HUES48 (cell line): ENCODE measurements at regions not wholly inside any gene's neighbourhood (a gene's known extent, or its start where the extent isn't known, plus 50 kb on each side); places are given as distances from the start of the nearest gene placed in this dataset.

ENCODE experiments used
- H3K27ac ChIP-seq: one replicate; pipeline ENCODE4 v1.7.0; 2013; ENCODE audit warnings: low read depth, low read length, inconsistent platforms
- H3K27me3 ChIP-seq: 2 replicates; pipeline ENCODE4 v1.6.1; 2013; ENCODE audit warnings: mild to moderate bottlenecking, low read length; ENCODE audit not compliant: control insufficient read depth, insufficient read depth
- H3K36me3 ChIP-seq: 2 replicates; pipeline ENCODE4 v1.6.1; 2013; ENCODE audit warnings: low read length; ENCODE audit not compliant: control insufficient read depth, insufficient read depth
- H3K4me1 ChIP-seq: 2 replicates; pipeline ENCODE4 v1.6.1; 2013; ENCODE audit warnings: mild to moderate bottlenecking, low read length; ENCODE audit not compliant: control insufficient read depth, insufficient read depth
- H3K4me3 ChIP-seq: 2 replicates; pipeline ENCODE4 v1.5.1; 2013; ENCODE audit warnings: mild to moderate bottlenecking, low read depth, low read length
- H3K9ac ChIP-seq: 2 replicates; pipeline ENCODE4 v1.6.1; 2013; ENCODE audit warnings: mild to moderate bottlenecking, low read depth, low read length, moderate library complexity
- H3K9me3 ChIP-seq: 2 replicates; pipeline ENCODE4 v1.6.1; 2013; ENCODE audit warnings: low read length; ENCODE audit not compliant: control insufficient read depth, insufficient read depth

DNA sequence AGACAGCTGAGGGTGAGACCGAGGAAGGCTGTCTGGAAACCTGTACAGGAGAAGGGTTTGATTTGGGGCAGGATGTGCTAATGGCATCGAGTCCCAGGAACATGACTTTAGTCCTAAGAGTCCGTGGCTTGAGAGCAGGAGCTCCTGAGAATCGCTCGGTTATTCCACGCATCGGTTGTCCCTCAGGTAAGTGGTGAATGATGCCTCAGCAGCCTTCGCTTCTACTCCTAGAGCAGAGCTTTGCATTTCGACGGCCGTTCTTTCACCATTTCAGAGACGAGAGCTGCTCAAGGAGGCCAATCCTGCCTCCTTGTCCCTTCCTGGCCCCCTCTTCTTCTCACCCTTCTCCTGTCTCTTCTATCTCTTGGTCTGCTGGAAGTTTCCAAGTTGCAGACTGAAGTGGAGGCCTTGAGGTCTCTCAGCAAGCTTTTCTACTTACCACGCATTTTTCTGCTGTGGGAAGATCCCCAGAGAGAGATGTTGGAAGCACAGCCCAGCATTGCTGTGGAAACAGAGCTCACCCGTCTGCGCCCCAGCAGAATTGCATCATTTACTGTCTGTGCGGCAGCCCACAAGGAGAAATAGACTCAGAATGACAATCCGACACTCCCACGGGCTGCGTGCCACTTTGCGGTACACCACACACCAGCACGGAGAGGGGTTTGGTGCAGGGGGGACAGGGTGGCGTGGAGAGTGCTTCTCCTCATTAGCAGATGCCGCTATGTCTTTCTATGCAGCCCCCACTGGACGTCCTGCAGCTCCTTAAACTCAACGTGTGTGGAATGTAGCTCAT is 270.7 kb upstream of the C1orf174 start:
- Histone ChIP-seq H3K9me3 (peaks cover 40% of the 10 kb centered on the region), H3K36me3 (no peaks in the 10 kb centered on the region), H3K9ac (no peak overlapping the region), H3K4me1 (no peaks in the 10 kb centered on the region), H3K4me3 (no peak overlapping the region), H3K27me3 (no peaks in the 10 kb centered on the region), H3K27ac (no peak overlapping the region)

DNA sequence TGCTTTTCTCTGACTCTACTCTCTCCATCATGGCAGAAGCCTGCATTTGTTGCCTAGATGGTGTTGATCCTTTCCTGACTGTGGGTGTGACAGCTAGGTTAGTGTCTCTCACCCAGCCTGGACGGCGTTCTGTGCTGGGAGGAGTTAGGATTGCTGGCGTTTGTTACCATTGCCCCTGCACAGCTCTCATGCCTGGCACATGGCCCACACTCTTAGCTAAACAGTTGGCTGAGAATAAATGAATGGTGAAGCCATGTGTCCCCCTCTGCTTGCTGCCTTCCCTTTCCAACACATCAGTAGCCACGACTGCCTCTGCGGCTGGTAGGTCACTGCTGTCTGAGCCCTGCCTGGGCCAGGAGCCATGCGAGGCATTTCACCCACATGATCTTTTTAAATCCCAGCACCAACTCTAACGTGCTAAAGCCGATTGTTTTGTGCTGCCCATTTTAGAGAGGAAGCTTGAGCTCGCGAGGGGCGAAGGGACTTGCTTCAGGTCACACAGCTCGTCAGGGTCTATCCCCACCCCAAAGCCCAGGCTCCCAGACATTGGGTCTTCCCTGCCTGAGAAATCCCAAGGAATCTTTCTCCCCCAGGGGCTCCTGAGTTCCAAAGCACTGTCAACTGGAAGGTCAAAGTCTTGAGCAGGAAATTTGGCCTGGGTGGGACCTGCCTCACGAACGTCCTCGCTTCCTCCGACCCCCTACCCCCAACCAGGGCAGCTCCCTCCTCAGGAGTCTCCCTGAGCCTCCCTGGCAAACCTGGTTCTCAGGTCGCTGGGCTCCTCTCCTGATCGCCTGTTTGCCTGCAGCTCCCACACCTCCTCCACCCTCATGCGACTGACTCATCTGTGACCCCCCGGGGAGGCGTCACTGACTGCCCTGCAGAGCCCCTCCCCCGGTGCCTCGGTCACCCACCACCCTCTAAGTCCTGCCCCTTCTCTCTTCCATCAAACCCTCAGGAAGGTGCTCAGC is 271.7 kb upstream of the C1orf174 start:
- no peaks in the 10 kb centered on the region for H3K36me3 ChIP-seq
- H3K4me1 ChIP-seq, result no peaks in the 10 kb centered on the region
- H3K27me3 ChIP-seq, result no peaks in the 10 kb centered on the region
- H3K9me3 ChIP-seq, result peaks cover 45% of the 10 kb centered on the region
- H3K27ac ChIP-seq, result no peak overlapping the region
- H3K9ac ChIP-seq, result no peak overlapping the region
- H3K4me3 ChIP-seq, result no peak overlapping the region

DNA sequence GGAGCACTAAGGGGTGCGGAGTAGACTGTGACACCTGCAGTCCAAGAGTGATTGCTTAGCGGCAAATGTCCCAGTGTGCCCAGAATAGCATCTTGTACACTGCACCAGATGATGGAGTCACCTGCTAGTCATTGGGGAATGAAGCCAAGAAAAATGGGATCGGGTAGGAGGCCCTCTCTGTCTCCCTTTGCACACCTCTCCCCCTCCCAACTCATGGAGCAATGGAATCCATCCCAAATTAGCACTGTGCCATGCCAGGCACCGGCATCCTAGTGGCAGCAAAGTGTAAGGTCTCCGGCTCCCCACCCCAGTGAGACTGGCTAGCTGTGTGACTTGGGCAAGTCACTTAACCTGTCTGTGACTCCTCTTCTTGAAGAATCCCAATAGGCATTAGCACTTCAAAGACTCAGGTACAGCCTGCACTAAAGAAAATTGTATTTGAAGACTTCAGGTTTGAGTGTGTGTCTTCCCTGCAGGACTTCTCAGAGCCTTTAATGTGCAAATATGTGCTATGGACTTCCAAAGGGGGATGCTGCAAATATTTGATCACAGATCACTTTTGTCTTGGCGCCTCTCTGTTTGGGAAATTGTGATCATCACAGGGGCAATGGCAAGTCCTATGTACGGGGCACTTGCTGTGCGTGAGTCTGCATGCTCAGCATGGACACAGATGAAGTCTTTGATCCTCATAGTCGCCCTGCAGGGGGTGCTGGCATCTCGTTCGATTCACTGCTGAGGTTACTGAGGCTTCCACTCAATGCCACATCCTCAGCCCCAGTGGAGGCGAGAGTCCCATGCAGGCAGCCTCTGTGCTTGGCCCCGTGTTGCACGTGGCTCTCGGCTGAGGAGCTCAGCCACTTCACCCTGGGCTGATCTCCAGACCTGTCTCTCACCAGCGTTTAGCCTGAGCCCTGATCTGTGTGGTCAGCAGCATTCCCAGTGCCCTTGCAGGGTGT is 272.9 kb upstream of the C1orf174 start:
- H3K27ac ChIP-seq, result no peak overlapping the region

DNA sequence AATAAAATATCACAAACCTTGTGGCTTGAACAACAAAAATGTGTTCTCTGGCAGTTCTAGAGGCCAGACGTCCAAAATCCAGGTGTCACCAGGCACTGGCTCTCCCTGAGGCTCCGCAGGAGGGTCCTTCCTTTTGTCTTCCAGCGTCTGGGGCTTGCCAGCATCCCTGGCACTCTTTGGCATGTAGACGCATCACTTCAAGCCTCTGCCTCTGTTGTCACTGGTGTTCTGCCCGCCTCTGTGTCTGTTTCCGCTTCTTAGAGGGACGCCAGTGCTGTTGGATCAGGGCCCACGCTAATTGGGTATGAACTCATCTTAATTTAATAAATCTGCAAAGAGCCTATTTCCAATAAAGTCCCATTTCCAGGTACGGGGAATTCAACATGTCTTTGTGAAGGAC is 273.7 kb upstream of the C1orf174 start:
- Histone ChIP-seq H3K4me1 (no peaks in the 10 kb centered on the region), H3K27ac (no peak overlapping the region), H3K9ac (no peak overlapping the region), H3K9me3 (peaks cover 36% of the 10 kb centered on the region), H3K36me3 (no peaks in the 10 kb centered on the region), H3K4me3 (no peak overlapping the region), H3K27me3 (no peaks in the 10 kb centered on the region)

More for the DNA sequence above, 272.9 kb upstream of the C1orf174 start:
- Histone ChIP-seq H3K27me3 (no peaks in the 10 kb centered on the region), H3K36me3 (no peaks in the 10 kb centered on the region), H3K4me3 (no peak overlapping the region), H3K4me1 (no peaks in the 10 kb centered on the region), H3K9me3 (peaks cover 41% of the 10 kb centered on the region), H3K9ac (no peak overlapping the region)

DNA sequence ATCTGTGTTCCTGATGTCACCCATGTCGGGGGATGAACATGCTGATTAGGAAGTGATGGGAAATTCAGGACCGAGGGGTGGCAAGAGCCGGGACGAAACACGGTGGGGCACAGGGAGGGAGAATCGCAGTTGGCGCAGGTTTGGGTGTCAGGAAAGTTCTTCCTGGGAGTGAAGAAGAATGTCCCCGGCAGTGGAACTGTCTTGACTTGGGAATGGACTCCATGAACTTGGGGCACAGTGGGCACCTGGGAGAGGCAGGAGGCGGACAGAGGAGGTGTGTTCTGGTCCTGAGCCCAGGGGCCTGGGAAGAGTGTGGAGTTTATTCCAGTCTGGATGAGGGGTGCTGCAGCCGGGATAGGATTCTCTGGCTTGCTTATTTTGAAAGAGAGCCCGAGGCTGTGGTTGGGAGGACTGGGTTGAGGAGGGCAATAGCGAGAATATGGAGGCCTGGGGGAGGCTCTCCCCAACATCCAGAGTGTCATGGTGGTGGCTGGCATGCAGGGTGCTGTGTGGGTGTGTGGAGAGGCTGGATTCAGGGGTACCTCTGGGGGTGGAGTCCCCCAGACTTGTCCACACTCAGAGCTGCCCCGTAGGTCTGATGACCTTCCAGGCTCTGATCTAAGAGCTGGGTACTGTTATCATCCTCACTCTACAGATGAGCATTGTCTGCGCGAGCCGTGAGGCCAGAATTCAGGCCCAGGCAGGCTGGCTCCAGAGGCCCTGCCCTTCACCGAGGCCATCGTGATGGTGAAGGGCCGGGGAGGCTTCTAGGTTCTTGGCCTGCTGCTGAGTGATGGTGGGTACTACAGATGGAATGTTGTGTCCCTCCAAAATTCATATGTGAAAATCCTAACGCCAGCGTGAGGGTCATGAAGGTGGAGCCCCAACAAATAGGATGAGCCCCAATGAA is 274.5 kb upstream of the C1orf174 start:
- Histone ChIP-seq H3K9me3 (peaks cover 37% of the 10 kb centered on the region), H3K4me1 (no peaks in the 10 kb centered on the region), H3K9ac (no peak overlapping the region), H3K27me3 (no peaks in the 10 kb centered on the region), H3K4me3 (no peak overlapping the region), H3K27ac (no peak overlapping the region), H3K36me3 (no peaks in the 10 kb centered on the region)

DNA sequence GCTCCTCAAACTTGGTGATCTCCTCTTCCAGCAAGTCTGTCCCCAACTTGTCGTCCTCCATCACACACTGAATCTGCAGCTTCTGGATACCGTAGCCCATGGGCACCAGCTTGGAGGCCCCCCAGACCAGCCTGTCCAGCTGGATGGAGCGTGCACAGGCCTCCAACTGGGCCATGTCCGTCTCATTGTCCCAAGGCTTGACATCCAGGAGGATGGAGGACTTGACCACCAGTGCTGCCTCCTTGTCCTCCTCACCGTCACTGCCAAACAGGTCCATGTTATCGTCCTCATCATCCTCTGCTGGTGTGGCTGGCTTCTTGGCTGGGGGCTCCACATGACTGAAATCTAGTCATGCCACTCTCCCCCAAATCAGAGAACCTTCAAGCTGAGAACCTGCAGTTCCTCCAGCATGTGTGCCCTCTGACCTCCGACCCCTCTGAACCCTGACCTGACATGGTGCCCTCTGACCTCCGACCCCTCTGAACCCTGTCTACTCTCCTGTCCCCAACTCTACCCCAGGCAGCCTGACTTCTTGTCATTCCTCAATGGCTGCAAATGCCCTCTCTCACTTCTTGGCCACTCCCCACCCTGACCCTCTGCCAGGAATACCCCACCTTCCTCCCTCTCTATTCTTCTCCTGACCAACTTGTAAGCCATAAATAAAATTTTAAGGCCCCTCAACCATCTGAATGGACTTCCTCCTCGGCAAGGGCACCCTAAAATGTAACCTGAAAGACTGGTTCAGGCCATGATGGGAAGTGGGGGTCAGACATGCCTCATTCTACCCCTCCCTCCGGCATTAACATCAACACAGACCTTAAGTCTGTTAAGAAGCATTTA is 275.7 kb upstream of the C1orf174 start:
- Histone ChIP-seq H3K4me1 (no peaks in the 10 kb centered on the region), H3K4me3 (no peak overlapping the region), H3K9me3 (peaks cover 42% of the 10 kb centered on the region), H3K36me3 (no peaks in the 10 kb centered on the region), H3K27me3 (no peaks in the 10 kb centered on the region), H3K27ac (no peak overlapping the region), H3K9ac (no peak overlapping the region)

DNA sequence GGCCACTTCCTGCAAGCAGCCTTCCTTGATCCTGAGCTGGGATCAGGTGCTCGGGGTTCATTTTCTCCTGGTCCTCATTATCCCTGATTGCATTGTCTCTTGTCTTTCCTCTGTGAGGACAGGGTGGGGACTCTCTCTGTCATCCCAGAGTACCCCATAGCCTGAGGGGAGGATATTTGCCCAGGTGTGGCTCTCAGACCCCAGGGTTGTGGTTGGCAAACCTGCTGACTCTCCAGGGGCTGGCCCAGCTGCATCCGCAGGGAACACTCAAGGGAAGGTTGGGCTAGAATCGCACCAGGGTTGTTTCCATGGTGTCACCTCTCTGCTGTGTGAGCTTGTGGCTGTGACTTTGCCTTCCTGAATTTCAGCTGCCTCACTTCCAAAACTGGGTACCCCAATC is 276.8 kb upstream of the C1orf174 start:
- Histone ChIP-seq H3K9ac (no peak overlapping the region), H3K4me3 (no peak overlapping the region), H3K27ac (no peak overlapping the region), H3K9me3 (peaks cover 44% of the 10 kb centered on the region), H3K36me3 (no peaks in the 10 kb centered on the region), H3K27me3 (no peaks in the 10 kb centered on the region), H3K4me1 (no peaks in the 10 kb centered on the region)

DNA sequence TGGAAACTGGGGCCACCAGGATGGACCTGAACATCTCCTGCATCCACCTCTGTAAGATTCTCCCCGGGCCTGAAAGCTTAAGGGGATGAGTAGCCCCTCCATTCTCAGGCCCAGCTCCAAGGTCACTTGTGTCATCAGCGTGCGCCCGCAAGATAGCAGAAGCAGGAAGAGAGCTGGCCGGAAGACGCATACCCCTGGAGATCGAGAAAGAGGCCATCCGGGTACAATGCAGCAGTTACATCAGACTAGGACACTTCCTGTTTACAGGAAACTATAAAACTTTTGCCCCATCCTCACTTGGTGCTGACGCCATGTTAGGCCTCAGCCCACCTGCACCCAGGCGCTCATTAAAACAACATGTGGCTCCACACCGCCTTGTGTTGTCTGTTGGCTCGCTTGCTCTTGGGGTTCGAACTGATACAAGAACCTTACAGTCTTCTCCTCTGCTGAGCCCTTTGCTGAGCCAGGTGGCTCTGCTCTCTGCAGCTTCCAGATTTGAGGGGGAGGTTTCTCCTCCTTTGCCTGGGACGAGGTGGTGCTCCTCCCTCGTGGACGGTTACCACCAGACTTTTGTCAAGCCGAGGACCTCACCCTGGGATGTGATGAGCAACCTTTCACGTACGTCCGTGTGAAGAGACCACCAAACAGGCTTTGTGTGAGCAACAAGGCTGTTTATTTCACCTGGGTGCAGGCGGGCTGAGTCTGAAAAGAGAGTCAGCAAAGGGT is 277.5 kb upstream of the C1orf174 start:
- Histone ChIP-seq H3K27me3 (no peaks in the 10 kb centered on the region), H3K36me3 (no peaks in the 10 kb centered on the region), H3K4me1 (no peaks in the 10 kb centered on the region), H3K9ac (no peak overlapping the region), H3K27ac (no peak overlapping the region), H3K9me3 (peaks cover 46% of the 10 kb centered on the region), H3K4me3 (no peak overlapping the region)

DNA sequence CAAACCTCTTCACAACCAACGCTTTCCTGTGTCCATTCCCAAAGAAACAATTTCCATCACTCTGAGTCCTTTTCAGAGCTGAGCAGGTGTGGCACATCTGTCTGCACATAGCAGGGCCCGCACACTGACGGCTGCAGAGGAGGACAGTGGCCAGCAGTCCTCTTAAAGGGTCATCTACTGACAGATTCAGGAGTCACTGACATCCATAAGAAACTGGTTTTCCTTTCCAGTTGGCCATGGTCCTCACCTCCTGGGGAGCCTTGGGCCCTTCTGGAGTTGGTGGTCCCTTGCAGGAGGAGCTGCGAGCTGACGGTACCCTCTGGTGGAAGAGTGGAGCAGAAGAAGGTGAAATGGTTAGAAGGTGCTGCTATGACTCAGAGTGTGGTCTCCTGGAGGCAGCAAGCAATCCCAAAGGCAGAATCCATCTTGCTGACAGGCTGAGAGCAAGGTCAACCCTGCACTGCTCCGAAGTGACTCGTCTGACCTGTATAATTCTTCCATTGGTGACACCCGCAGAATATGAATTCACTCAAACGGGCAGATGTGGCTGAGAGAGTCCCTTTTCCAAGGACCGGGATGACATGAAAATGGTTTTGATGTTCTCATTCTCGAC is 278.5 kb upstream of the C1orf174 start:
- no peaks in the 10 kb centered on the region for H3K36me3 ChIP-seq
- H3K9me3 ChIP-seq, result peaks cover 40% of the 10 kb centered on the region
- H3K4me1 ChIP-seq, result no peaks in the 10 kb centered on the region
- H3K27me3 ChIP-seq, result no peaks in the 10 kb centered on the region
- no peak overlapping the region for H3K27ac ChIP-seq
- H3K4me3 ChIP-seq, result no peak overlapping the region
- no peak overlapping the region for H3K9ac ChIP-seq
